B cell (primary cell): ENCODE measurements at regions not wholly inside any gene's neighbourhood (a gene's known extent, or its start where the extent isn't known, plus 50 kb on each side); places are given as distances from the start of the nearest gene placed in this dataset.

Experiments
- CTCF ChIP-seq: fragments of 200-600 bp; IDR thresholded peaks from one replicate; pipeline ENCODE4 v1.8.0; 2022; ENCODE audit warnings: antibody characterized with exemption, mild to moderate bottlenecking
- EZH2 ChIP-seq: IDR thresholded peaks from 2 replicates; pipeline ENCODE4 v1.6.1; 2012; ENCODE audit warnings: borderline replicate concordance, low read depth, mild to moderate bottlenecking, moderate library complexity, low read length; ENCODE audit not compliant: insufficient read depth, poor library complexity, severe bottlenecking

DNA sequence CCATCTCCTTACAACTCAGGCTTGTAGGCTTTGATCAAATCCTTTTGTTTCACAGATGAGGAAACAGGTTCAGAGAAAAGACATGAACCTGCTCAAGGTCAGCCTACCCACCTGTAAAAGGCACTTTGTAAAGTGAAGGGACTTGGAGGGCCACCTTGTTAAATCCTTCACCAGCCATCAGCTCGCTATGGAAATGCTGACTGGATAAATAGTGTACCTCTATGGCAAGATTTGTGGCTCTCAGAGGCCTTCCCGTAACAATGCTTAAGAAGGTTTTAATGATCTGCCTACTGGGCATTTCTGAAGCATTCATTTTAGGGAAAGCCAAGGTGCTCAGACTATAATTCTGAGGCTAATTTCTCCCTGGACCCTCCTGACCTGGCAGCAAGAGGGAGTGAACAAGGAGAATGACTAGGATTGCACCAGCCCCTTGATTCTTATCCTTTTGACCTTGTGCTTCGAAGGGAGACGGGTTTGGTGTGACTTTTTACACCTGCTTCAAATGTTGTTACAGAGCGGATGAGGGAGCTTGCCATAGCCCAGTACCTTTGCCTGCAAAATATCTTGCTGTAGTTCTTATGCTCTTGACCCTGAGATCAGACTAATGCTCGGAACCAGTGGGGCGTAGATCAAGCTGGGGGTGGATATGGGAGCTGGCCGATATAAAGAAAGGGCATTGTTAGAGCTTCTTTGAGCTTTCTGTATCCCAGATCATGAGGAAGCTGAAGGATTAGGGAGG is 90.9 kb upstream of the CXCR4 start:
- no peak for TF ChIP-seq CTCF
- TF ChIP-seq EZH2 = no peak
